Peyer's patch (tissue), 4 donors: ENCODE measurements at regions not wholly inside any gene's neighbourhood (a gene's known extent, or its start where the extent isn't known, plus 50 kb on each side); places are given as distances from the start of the nearest gene placed in this dataset.

ENCODE experiments used
- CTCF ChIP-seq, 6 experiments: fragments of 450-650 bp in 4 of 6; fragments of 200-600 bp in 2 of 6; sonication (generic) in 1 of 6; IDR thresholded peaks; one replicate each; pipeline ENCODE4 v1.5.1; 2017 to 2019; ENCODE audit warnings: antibody characterized with exemption in 6 of 6, mild to moderate bottlenecking in 3 of 6, moderate library complexity in 1 of 6
- POLR2A ChIP-seq, 2 donors: fragments of 450-650 bp; IDR thresholded peaks; one replicate each; pipeline ENCODE4 v1.5.1; 2017; ENCODE audit warnings: antibody characterized with exemption in 2 of 2, mild to moderate bottlenecking in 2 of 2, moderate library complexity in 2 of 2

DNA sequence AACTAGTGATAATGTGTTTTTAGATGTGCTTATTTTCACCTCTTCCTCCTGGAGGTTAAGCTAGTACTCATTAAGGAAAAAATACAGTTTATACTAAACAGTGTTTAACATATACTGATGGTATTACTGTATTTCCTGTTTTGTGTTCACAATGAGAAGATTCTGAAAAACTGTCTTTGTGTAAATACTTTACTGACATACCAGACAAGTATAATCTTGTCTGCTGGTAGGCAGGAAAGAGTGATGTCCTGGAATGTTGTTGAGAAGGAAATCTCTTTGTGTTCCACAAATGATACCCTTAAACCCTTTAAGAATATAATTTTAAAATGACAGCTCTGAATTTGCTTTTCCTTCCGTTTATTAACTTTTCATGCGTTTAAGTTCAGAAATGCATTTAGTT lies 205.5 kb upstream of the NUDT6 start:
- TF ChIP-seq CTCF (IDR thresholded peaks at IDR 0.05) (no peak), POLR2A (IDR thresholded peaks at IDR 0.05) (no peak)
